ENCODE measurements at regions not wholly inside any gene's neighbourhood (a gene's known extent, or its start where the extent isn't known, plus 50 kb on each side); places are given as distances from the start of the nearest gene placed in this dataset.

GRCh38 chr10:28993861-28994260 lies 295.0 kb upstream of the LYZL1 start:
- no peak overlapping the region for H3K9ac ChIP-seq (ENCODE audit: low read length)
- no peak overlapping the region for H3K4me2 ChIP-seq (ENCODE audit: low read length)
- no peaks in the 10 kb centered on the region for H4K20me1 ChIP-seq (ENCODE audit: insufficient read depth)
- no peak overlapping the region for H3K4me3 ChIP-seq (replicated peaks in 1 of 2; ENCODE audit: low read depth in 1 of 2, low read length in 2 of 2)
- ChIA-PET RAD21 (ENCODE audit: low non-redundant PET in 1 of 2, low total read pairs in 2 of 2, uncharacterized antibody in 2 of 2, unreplicated experiment in 2 of 2) (no interaction called here), POLR2A (no interaction called here), CTCF (interaction anchor here (1.4 to 4.0 kb wide), 3 partner anchors 135 to 365 kb away, joined by 5 to 87 read pairs (median 16); no protein-coding TSS in a partner anchor)
- TF ChIP-seq CBX3 (IDR thresholded peaks at IDR 0.05; ENCODE audit: low read depth) = no peak
- no peak for TF ChIP-seq ZNF274 (IDR thresholded peaks at IDR 0.05; ENCODE audit: low read depth, low read length)
- TF ChIP-seq ATF3 (IDR thresholded peaks at IDR 0.05) = no peak
- no peak for TF ChIP-seq REST (IDR thresholded peaks at IDR 0.05; ENCODE audit: low read depth)
- TF ChIP-seq MAX (IDR thresholded peaks at IDR 0.05) = no peak
- no peak for TF ChIP-seq EZH2phosphoT487 (IDR thresholded peaks at IDR 0.05; ENCODE audit: borderline replicate concordance)
- TF ChIP-seq YY1 (IDR thresholded peaks at IDR 0.05; ENCODE audit: extremely low read depth, insufficient replicate concordance, low read depth, low read length) = no peak
- no peak for TF ChIP-seq EZH2 (IDR thresholded peaks at IDR 0.05)
- no peak for TF ChIP-seq RAD21 (IDR thresholded peaks at IDR 0.05; ENCODE audit: low read depth)
- no peak for TF ChIP-seq SRF (IDR thresholded peaks at IDR 0.05; ENCODE audit: low read depth)
- TF ChIP-seq ZBTB33 (IDR thresholded peaks at IDR 0.05; ENCODE audit: extremely low read depth, insufficient replicate concordance, low read length) = no peak
- TF ChIP-seq EGR1 (IDR thresholded peaks at IDR 0.05; ENCODE audit: low read depth) = no peak
- TF ChIP-seq JUND (IDR thresholded peaks at IDR 0.05) = no peak
- TF ChIP-seq FOSL1 (IDR thresholded peaks at IDR 0.05; ENCODE audit: low read depth) = no peak
- no peak for TF ChIP-seq POLR2AphosphoS5 (IDR thresholded peaks at IDR 0.05; ENCODE audit: low read depth, low read length)
- no peak for TF ChIP-seq ZFX (IDR thresholded peaks at IDR 0.05)
- peaks cover 7 to 32% of the 10 kb centered on the region in 2 experiments for H3K4me1 ChIP-seq (ENCODE audit: control insufficient read depth in 1 of 2, insufficient read depth in 2 of 2, low read length in 2 of 2)
- H3K27ac ChIP-seq (ENCODE audit: low read depth, low read length) = no peak overlapping the region
- H3K9me3 ChIP-seq (ENCODE audit: control insufficient read depth in 1 of 2, insufficient read depth in 1 of 2, low read depth in 1 of 2, low read length in 2 of 2) = no peaks in the 10 kb centered on the region
- H3K9me2 ChIP-seq (ENCODE audit: insufficient read depth) = no peaks in the 10 kb centered on the region
- BruUV-seq (replicated peaks) = no TSS peak
- DNase-seq (ENCODE audit: low read depth, low spot score) (no peak), ATAC-seq (no peak)
- H2AFZ ChIP-seq (ENCODE audit: low read depth, low read length, poor library complexity, severe bottlenecking) = no peak overlapping the region
- H3K79me2 ChIP-seq (ENCODE audit: insufficient read depth, low read length) = no peaks in the 10 kb centered on the region
- no peaks in the 10 kb centered on the region for H3K36me3 ChIP-seq (ENCODE audit: control insufficient read depth in 1 of 2, insufficient read depth in 2 of 2, low read length in 2 of 2)
- H3K27me3 ChIP-seq (ENCODE audit: insufficient read depth, low read length) = no peaks in the 10 kb centered on the region
- intact Hi-C loops (cut with micrococcal nuclease) = no loop called here

Data from HCT116 (cell line).